Endothelial cell of umbilical vein (primary cell): ENCODE measurements at regions not wholly inside any gene's neighbourhood (a gene's known extent, or its start where the extent isn't known, plus 50 kb on each side); places are given as distances from the start of the nearest gene placed in this dataset.

Source experiments
- BruUV-seq: library from RNA; stranded (reverse); fragments of 400-500 nt; replicated peaks from 2 replicates; lab custom pipeline; 2021; lab: Mats Ljungman, UMichigan
- CTCF ChIA-PET: fragments of 300-600, 350-600 bp; sonication (Branson Sonifier 250); formaldehyde crosslinking; loops from one replicate; lab custom pipeline; 2021; ENCODE audit warnings: antibody characterized with exemption, inconsistent platforms; lab: Charles Lee
- POLR2A ChIA-PET: fragments of 300-600, 350-600 bp; sonication (Branson Sonifier 250); formaldehyde crosslinking; loops from one replicate; lab custom pipeline; 2021; ENCODE audit warnings: antibody characterized with exemption, inconsistent platforms; lab: Charles Lee
- DNase-seq: peaks from one replicate; pipeline ENCODE4 v3.0.0-alpha.2; 2011; ENCODE audit warnings: low read depth, low spot score
- FAIRE-seq: peaks from 2 replicates; lab custom pipeline; 2011; peaks lifted over from hg19 to GRCh38; lab: Jason Lieb, UNC
- H2AFZ ChIP-seq: 2 replicates; pipeline ENCODE4 v1.6.0; 2012; ENCODE audit warnings: low read depth, low read length, control low read depth, inconsistent platforms
- H3K27ac ChIP-seq: 2 replicates; pipeline ENCODE4 v1.5.1; 2011; ENCODE audit warnings: low read depth, mild to moderate bottlenecking, control low read depth, low read length, moderate library complexity; ENCODE audit not compliant: insufficient read depth
- H3K27me3 ChIP-seq, 2 experiments: 2 replicates each; pipeline versions ENCODE4 v1.6.0 to v1.6.1; 2011; ENCODE audit warnings: low read length in 2 of 2, mixed read lengths in 1 of 2; ENCODE audit not compliant: control insufficient read depth in 2 of 2, insufficient read depth in 2 of 2
- H3K36me3 ChIP-seq, 2 experiments: 2 replicates in 1 of 2; 3 replicates in 1 of 2; pipeline ENCODE4 v1.5.1; 2011; ENCODE audit warnings: low read length in 2 of 2, mild to moderate bottlenecking in 1 of 2, moderate library complexity in 1 of 2; ENCODE audit not compliant: control insufficient read depth in 2 of 2, insufficient read depth in 2 of 2; ENCODE audit errors: extremely low read depth in 1 of 2
- H3K4me1 ChIP-seq: 3 replicates; pipeline ENCODE4 v1.5.1; 2011; ENCODE audit warnings: mild to moderate bottlenecking, low read length; ENCODE audit not compliant: control insufficient read depth, insufficient read depth; ENCODE audit errors: extremely low read depth
- H3K4me2 ChIP-seq: 2 replicates; pipeline ENCODE4 v1.6.1; 2011; ENCODE audit warnings: low read length, control low read depth, mixed read lengths; ENCODE audit not compliant: insufficient read depth
- H3K4me3 ChIP-seq, 3 experiments: fragments of 200-600 bp in 1 of 3; sonication (generic), shearing (Covaris generic) in 1 of 3; replicated peaks in 1 of 3; 2 replicates each; pipeline ENCODE4 v1.5.1; 2011 to 2016; ENCODE audit warnings: control low read depth in 3 of 3, low read length in 3 of 3, mild to moderate bottlenecking in 2 of 3, inconsistent platforms in 1 of 3, low read depth in 1 of 3, moderate library complexity in 1 of 3; ENCODE audit not compliant: insufficient read depth in 1 of 3
- H3K79me2 ChIP-seq: 2 replicates; pipeline ENCODE4 v1.6.0; 2012; ENCODE audit warnings: low read length, inconsistent platforms; ENCODE audit not compliant: control insufficient read depth, insufficient read depth
- H3K9ac ChIP-seq: replicated peaks from 2 replicates; pipeline ENCODE3; 2011; ENCODE audit warnings: low read length, control low read depth; ENCODE audit not compliant: insufficient read depth; ENCODE audit errors: extremely low read depth
- H3K9me1 ChIP-seq: replicated peaks from 3 replicates; pipeline ENCODE4 v1.6.0; 2011; ENCODE audit warnings: mild to moderate bottlenecking, low read length; ENCODE audit not compliant: control insufficient read depth, insufficient read depth; ENCODE audit errors: extremely low read depth
- H3K9me3 ChIP-seq: replicated peaks from 2 replicates; pipeline ENCODE4 v1.5.1; 2012; ENCODE audit warnings: low read length, inconsistent platforms; ENCODE audit not compliant: control insufficient read depth, insufficient read depth
- H4K20me1 ChIP-seq: replicated peaks from 2 replicates; pipeline ENCODE3; 2011; ENCODE audit warnings: mild to moderate bottlenecking, low read length; ENCODE audit not compliant: control insufficient read depth, insufficient read depth; ENCODE audit errors: extremely low read depth
- EZH2 ChIP-seq: IDR thresholded peaks from 2 replicates; pipeline ENCODE4 v1.6.1; 2012; ENCODE audit warnings: borderline replicate concordance, low read depth, mild to moderate bottlenecking, moderate library complexity, low read length, inconsistent platforms; ENCODE audit not compliant: severe bottlenecking
- FOS ChIP-seq: IDR thresholded peaks from 2 replicates; pipeline ENCODE4 v1.6.1; 2011; ENCODE audit warnings: mild to moderate bottlenecking, low read length, moderate library complexity, borderline replicate concordance; ENCODE audit not compliant: insufficient read depth
- GATA2 ChIP-seq: IDR thresholded peaks from 2 replicates; pipeline ENCODE4 v1.7.0; 2011; ENCODE audit warnings: low read depth, mild to moderate bottlenecking, moderate library complexity, mixed read lengths, low read length; ENCODE audit not compliant: insufficient read length, insufficient read depth
- JUN ChIP-seq: IDR thresholded peaks from 2 replicates; pipeline ENCODE4 v1.6.1; 2011; ENCODE audit warnings: borderline replicate concordance, low read depth; ENCODE audit not compliant: insufficient read length, insufficient read depth
- MYC ChIP-seq: IDR thresholded peaks from one replicate; pipeline ENCODE4 v1.6.1; 2011; ENCODE audit warnings: mild to moderate bottlenecking, low read depth, low read length
- POLR2A ChIP-seq: IDR thresholded peaks from 2 replicates; pipeline ENCODE4 v1.6.1; 2012; ENCODE audit warnings: low read depth, mild to moderate bottlenecking, control low read depth, low read length
- POLR2AphosphoS5 ChIP-seq: IDR thresholded peaks from 2 replicates; pipeline ENCODE4 v1.6.1; 2012; ENCODE audit warnings: low read depth, mild to moderate bottlenecking, control low read depth, low read length, moderate library complexity; ENCODE audit not compliant: insufficient read depth
- dilution Hi-C: fragments of 300-500 bp; cut with MboI; formaldehyde crosslinking; loops from one replicate; pipeline ENCODE4 v1.15.0; 2019; ENCODE audit warnings: low sequenced_read_pairs; ENCODE audit not compliant: extremely low pct_ligation_motif_present
- intact Hi-C: fragments of 100-400 bp; cut with micrococcal nuclease; formaldehyde crosslinking; loops from one replicate; pipeline ENCODE4 v1.10.0; 2022
- TF ChIP-seq, protein P1 (sequence below): IDR thresholded peaks from 2 replicates; pipeline ENCODE4 v1.6.1; 2011; ENCODE audit not compliant: insufficient read depth, insufficient read length
- TF ChIP-seq, protein P2 (sequence below), 2 donors: IDR thresholded peaks; 1 replicate in 1 of 2; 2 replicates in 1 of 2; pipeline ENCODE4 v1.5.1; 2011; ENCODE audit warnings: low read length in 2 of 2, mild to moderate bottlenecking in 2 of 2, moderate library complexity in 2 of 2, control low read depth in 1 of 2, inconsistent platforms in 1 of 2, low read depth in 1 of 2; ENCODE audit not compliant: insufficient read depth in 1 of 2; ENCODE audit errors: extremely low read depth in 1 of 2

DNA sequence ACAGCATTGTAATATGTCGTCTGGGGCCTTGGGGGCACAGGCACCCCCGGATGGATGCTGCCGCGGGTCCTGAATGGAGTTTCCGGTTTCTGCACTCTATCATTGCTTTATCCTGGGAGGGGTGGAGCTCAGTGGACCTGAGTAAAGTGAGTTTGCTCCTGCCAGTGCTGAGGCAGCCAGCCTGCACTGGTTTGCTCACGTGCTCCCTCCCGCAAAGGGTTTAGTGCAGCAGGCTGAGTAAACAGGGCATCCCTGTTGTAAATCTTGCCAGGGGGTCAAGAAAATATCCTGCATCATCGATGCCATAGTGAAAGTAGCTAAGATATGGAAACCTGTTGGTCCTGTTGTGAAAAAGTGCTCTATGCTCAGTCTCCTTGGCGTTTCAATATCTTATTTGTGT is 85.6 kb upstream of the BRINP3 start:
- H3K4me2 ChIP-seq: no peak overlapping the region
- TF ChIP-seq POLR2A: no peak
- TF ChIP-seq POLR2AphosphoS5: no peak
- no peak for TF ChIP-seq MYC
- TF ChIP-seq, protein P1, sequence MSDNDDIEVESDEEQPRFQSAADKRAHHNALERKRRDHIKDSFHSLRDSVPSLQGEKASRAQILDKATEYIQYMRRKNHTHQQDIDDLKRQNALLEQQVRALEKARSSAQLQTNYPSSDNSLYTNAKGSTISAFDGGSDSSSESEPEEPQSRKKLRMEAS: no peak
- no peak for FAIRE-seq
- no peak overlapping the region for H3K27ac ChIP-seq
- no peaks in the 10 kb centered on the region for H3K9me1 ChIP-seq
- H3K4me3 ChIP-seq: no peak overlapping the region
- no peaks in the 10 kb centered on the region for H3K27me3 ChIP-seq
- H3K4me1 ChIP-seq: no peaks in the 10 kb centered on the region
- dilution Hi-C loops (no loop called here), intact Hi-C loops (no loop called here)
- no peak for DNase-seq
- no TSS peak for BruUV-seq
- no peaks in the 10 kb centered on the region for H3K79me2 ChIP-seq
- H4K20me1 ChIP-seq: no peaks in the 10 kb centered on the region
- CTCF ChIA-PET: no interaction called here
- H2AFZ ChIP-seq: no peak overlapping the region
- no peaks in the 10 kb centered on the region for H3K36me3 ChIP-seq
- POLR2A ChIA-PET: no interaction called here
- H3K9me3 ChIP-seq: no peaks in the 10 kb centered on the region
- H3K9ac ChIP-seq: no peak overlapping the region

DNA sequence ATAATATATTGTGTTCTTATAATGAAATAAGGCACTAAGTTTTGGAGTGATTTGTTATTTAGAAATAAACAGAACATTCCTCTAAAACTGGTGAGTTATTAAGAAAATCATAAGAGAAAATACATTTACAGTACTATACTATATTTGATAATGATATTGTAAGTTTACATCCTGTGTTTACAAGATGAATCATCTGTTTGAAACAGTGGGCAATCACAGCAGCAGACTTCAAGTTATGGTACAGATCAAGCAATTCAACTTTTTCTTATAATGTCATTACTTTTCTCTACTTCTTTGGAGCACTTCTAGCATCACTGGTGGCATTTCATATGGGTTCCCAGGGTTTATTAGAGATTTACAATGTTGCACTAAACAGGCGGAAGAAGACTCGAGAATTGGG is 86.5 kb upstream of the BRINP3 start:
- dilution Hi-C loops: no loop called here
- Histone ChIP-seq H4K20me1 (no peaks in the 10 kb centered on the region), H3K27ac (no peak overlapping the region), H3K9me1 (no peaks in the 10 kb centered on the region), H3K9ac (no peak overlapping the region), H2AFZ (no peak overlapping the region), H3K4me1 (no peaks in the 10 kb centered on the region), H3K9me3 (no peaks in the 10 kb centered on the region), H3K4me3 (no peak overlapping the region), H3K4me2 (no peak overlapping the region), H3K36me3 (no peaks in the 10 kb centered on the region), H3K79me2 (no peaks in the 10 kb centered on the region), H3K27me3 (no peaks in the 10 kb centered on the region)
- FAIRE-seq: no peak
- no TSS peak for BruUV-seq
- ChIA-PET POLR2A (no interaction called here), CTCF (no interaction called here)
- intact Hi-C loops: no loop called here
- no peak for DNase-seq
- TF ChIP-seq EZH2 (no peak), MYC (no peak), POLR2AphosphoS5 (no peak), GATA2 (no peak), POLR2A (no peak), JUN (no peak), FOS (no peak)
- TF ChIP-seq, protein P1: no peak
- TF ChIP-seq, protein P2, sequence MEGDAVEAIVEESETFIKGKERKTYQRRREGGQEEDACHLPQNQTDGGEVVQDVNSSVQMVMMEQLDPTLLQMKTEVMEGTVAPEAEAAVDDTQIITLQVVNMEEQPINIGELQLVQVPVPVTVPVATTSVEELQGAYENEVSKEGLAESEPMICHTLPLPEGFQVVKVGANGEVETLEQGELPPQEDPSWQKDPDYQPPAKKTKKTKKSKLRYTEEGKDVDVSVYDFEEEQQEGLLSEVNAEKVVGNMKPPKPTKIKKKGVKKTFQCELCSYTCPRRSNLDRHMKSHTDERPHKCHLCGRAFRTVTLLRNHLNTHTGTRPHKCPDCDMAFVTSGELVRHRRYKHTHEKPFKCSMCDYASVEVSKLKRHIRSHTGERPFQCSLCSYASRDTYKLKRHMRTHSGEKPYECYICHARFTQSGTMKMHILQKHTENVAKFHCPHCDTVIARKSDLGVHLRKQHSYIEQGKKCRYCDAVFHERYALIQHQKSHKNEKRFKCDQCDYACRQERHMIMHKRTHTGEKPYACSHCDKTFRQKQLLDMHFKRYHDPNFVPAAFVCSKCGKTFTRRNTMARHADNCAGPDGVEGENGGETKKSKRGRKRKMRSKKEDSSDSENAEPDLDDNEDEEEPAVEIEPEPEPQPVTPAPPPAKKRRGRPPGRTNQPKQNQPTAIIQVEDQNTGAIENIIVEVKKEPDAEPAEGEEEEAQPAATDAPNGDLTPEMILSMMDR (IDR thresholded peaks at IDR 0.05; ENCODE audit: extremely low read depth in 1 of 2, insufficient read depth in 1 of 2, low read depth in 1 of 2, low read length in 2 of 2): no peak
